GM21528 (cell line): ENCODE measurements at regions not wholly inside any gene's neighbourhood (a gene's known extent, or its start where the extent isn't known, plus 50 kb on each side); places are given as distances from the start of the nearest gene placed in this dataset.

Experiments used
- ATAC-seq: cut with Tn5 transposase; IDR thresholded peaks from one replicate; pipeline ENCODE4 v1.9.1; 2021; ENCODE audit warnings: mild to moderate bottlenecking, moderate library complexity; ENCODE audit not compliant: unreplicated experiment, low FRiP score

GRCh38 chr2:234344012-234344411, 152.9 kb downstream of the ARL4C start:
- ATAC-seq, result no peak

DNA sequence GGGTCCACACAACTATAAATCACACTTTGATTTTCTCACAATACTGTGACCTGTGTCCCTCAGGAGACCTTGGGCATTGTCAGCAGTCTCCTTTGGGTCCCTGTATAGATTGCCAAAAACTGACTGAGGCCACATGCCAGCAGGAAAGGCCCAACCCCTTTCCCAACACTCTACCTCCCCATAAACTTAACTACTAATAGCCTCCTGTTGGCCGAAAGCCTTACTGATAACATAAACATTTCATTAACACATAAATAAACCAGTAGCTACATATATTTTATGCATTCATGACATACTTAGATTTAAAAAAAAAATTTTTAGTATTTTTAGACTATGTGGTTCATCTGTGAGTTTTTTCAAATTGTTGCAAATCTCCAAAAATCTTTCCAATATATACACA, 153.5 kb downstream of the ARL4C start:
- no peak for ATAC-seq

DNA sequence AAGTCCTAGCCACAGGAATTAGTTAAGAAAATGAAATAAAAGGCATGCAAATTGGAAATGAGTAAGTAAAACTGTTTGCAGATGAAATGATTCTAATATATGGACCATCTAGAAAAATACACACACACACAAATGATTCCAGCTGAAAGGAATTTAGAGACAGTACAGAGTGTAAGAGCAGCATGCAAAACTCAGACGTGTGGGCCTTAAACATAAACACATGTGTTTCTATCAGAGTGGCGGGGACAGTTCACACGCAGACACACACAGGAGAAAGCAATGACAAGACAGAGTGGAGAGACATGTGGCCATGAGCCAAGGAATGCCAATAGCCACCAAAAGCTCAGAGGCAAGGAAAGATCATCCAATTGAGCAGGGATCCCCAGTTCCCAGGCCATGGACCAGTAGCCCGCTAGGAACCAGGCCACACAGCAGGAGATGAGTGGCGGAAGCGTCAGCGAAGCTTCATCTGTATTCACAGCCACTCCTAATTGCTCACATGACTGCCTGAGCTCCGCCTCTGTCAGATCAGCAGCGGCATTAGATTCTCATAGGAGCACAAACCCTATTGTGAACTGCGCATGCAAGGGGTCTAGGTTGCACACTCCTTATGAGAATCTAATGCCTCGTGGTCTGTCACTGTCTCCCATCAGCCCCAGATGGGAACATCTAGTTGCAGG, 155.4 kb downstream of the ARL4C start:
- no peak for ATAC-seq

GRCh38 chr2:234339501-234339900, 157.4 kb downstream of the ARL4C start:
- no peak for ATAC-seq

- ATAC-seq, result no peak
Observed at GRCh38 chr2:234339011-234339410, 157.9 kb downstream of the ARL4C start.

GRCh38 chr2:234335661-234336228, 161.1 kb downstream of the ARL4C start:
- no peak for ATAC-seq

DNA sequence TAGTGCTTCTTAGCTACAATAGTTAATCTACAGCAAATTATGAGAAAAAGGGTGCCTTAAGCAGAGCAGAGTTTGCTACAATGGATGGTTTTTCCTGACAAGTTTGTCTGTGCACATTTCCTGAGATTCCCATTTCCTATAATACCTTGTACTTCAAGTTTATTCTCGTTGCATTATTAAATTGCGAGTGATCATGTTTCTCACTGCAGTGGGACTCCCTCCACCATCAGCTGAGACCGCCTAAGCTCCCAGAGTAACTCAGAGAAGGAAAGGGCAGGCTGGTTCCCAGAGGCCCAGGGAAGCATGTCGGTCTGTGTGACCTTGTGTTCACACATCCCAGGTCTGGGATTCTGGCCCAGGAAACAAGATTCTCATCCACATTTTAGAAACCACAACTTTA, 162.1 kb downstream of the ARL4C start:
- ATAC-seq, result no peak

- no peak for ATAC-seq
Observed at GRCh38 chr2:234334151-234334550, 162.7 kb downstream of the ARL4C start.

GRCh38 chr2:234333168-234334130, 163.4 kb downstream of the ARL4C start:
- ATAC-seq, result no peak

- ATAC-seq, result no peak
Observed at GRCh38 chr2:234331966-234332365, 164.9 kb downstream of the ARL4C start.

GRCh38 chr2:234331566-234331965, 165.3 kb downstream of the ARL4C start:
- ATAC-seq, result no peak

- no peak for ATAC-seq
Observed at GRCh38 chr2:234330902-234331301, 166.0 kb downstream of the ARL4C start.

GRCh38 chr2:234329202-234329960, 167.5 kb downstream of the ARL4C start:
- no peak for ATAC-seq

GRCh38 chr2:234328444-234328990, 168.4 kb downstream of the ARL4C start:
- ATAC-seq, result no peak

DNA sequence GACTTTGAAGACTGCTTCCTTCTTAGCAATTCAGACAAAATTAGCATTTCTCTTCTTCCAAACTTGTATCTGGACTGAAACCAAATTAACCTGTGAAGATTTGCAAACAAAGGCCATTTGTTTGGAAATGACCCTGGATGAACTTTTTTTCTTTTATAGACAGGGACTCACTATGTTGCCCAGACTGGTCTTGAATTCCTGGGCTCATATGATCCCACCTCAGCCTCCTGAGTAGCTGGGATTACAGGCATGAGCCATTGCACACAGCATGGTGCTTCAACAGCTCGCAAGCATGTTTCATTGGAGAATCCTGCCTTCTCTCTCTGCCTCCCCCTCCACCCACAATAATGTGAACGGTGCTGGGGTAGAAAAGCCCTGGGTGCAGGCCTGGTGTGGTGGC, 170.2 kb downstream of the ARL4C start:
- no peak for ATAC-seq

DNA sequence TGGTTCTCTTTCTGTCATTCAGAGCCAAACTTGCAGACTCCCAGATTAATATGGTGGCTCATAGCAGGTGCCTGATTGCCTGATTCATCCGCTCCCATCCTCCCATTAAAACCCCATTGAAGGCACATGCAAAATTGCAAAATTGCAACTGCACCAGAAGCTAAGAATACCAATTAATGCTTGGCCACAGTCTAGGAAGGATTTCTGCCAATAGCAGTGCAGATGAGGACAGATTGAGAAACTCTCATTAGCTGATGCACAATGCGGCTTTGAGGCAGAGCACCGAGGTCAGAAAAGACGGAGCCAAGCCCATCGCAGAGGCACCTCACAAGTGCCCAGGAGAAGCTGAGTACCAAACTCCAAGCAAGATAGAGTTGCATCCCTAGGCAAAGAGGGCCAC, 172.8 kb downstream of the ARL4C start:
- ATAC-seq, result no peak

DNA sequence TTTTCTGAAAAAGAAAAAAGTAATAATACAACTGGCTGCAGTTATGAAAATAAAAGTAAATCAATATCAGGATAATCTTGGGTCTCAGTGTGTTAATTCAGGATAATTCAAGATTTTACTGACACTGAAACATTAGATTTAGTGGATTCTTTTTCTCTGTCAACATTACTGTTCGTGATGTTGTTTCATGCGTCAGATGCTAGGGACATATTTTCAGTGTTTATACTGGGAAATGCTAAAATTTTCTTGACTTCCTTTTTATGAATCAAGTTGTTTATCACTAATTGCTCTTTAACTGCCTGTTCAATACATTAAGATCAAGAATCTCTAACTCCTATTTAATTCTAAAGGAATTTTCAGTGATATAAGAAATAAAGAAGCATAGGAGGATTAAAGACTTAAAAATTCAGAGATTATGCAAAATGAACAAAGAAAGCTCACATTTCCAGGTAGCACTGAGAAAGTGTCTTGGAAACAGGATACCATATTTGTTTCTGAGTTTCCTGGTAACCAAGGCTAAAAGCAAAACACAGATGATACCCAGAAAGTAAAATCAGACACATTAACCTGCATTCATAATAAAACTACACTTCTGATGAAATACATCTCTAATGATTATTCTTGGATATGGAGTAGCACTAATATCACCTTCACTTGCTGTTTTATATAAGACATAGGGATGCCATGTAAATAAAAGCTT, 174.0 kb downstream of the ARL4C start:
- no peak for ATAC-seq

- ATAC-seq, result no peak
Observed at GRCh38 chr2:234320066-234320465, 176.8 kb downstream of the ARL4C start.

DNA sequence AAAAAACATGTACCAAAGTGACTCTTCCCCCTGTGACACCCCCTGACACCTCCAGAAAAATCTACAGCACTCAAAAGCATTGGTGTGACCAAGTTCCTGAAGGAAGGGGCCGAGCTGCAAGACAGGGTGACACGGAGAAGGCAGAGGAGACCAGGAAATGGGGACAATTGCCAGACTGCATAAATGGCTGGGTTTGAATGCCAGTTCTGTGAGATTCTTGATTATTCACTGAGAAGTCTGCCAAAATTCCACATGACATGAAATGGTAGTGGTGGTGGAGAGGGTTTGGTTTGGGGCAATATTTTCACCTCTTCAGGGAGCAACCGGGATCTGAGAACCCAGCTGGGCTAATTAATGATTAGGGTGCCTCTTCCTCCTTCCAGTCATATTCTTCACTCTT, 178.5 kb downstream of the ARL4C start:
- no peak for ATAC-seq

- no peak for ATAC-seq
Observed at GRCh38 chr2:234313558-234313957, 183.3 kb downstream of the ARL4C start.
